Activated T-cell treated with anti-CD3 and anti-CD28 coated beads for 24 hours (primary cell): ENCODE measurements at regions not wholly inside any gene's neighbourhood (a gene's known extent, or its start where the extent isn't known, plus 50 kb on each side); places are given as distances from the start of the nearest gene placed in this dataset.

Source experiments
- DNase-seq: peaks from one replicate; pipeline ENCODE4 v3.0.0-alpha.2; 2020; ENCODE audit warnings: low read depth

DNA sequence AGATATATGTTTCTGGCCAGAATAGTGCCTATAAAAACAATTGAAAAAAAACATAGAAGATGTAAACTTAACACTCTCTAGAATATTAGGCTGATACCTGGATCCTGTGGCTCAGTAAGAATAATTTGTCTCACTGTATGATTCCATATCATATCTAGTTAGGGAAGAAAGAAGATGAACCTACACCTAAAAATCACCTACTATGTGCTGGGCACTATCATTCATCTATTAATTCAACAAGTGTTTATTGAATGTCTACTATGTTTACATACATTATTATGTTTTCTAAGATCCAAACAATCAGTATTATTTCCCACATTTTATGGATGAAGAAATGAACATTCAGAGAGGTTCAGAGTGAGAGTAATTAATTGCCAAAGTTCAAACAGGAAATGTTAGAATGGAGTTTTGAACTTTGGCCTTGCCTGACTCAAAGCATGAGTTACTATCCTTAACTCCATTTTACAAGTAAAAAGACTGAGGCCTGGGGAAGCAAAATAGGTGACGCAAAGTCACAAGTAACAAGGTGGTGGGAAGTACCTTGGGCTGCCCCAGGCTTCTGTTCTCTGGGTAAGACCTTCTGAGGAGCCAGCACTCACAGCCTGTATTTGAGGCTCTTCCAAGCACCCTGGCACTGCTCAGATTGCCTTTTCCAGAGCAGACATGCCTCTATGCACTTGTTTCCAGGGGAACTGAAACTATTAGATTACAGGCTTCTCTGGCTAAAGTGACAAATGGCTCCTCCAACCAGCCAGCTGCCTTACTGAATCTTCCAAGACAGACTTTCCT, 111.1 kb upstream of the ACSL4 start:
- DNase-seq = no peak

GRCh38 chrX:109844986-109845385, 111.9 kb upstream of the ACSL4 start:
- DNase-seq = no peak

DNA sequence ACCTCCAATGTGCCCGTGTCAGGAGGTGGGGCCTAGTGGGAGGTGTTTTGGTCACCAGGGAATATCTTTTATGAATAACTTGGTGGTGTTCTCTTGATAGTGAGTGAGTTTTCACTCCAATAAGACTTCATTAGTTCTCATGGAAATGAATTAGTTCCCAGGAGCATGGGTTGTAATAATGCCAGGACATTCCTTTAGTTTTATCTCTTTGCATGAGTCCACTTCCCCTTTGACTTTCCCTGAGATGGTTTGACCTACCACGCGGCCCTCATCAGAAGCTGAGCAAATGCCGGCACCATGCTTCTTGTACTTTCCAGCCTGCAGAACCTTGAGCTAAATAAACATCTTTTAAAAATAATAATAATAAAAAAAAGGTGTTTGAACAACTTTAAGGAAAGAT, 112.9 kb upstream of the ACSL4 start:
- no peak for DNase-seq

- DNase-seq = no peak
Measured at GRCh38 chrX:109847257-109848187, 114.5 kb upstream of the ACSL4 start.

- DNase-seq = no peak
Measured at GRCh38 chrX:109848461-109849050, 115.5 kb upstream of the ACSL4 start.

DNA sequence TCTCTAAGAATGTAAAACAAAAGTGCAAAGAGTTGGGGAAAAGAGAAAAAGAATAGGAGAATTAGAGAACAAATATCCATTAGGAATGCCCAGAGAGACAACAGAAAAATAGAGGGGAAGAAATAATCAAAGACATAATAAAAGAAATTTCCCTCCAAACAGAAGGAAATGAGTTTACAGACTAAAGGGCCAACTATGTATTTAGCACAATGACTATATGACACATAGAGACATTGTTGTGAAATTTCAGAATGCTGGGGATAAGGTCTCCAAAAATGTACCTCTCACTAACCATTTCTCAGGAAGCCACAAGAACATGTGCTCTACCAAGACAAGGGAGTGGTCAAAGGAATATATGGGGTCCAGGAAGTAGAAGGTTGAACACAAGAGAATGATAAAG, 121.0 kb upstream of the ACSL4 start:
- DNase-seq = no peak

DNA sequence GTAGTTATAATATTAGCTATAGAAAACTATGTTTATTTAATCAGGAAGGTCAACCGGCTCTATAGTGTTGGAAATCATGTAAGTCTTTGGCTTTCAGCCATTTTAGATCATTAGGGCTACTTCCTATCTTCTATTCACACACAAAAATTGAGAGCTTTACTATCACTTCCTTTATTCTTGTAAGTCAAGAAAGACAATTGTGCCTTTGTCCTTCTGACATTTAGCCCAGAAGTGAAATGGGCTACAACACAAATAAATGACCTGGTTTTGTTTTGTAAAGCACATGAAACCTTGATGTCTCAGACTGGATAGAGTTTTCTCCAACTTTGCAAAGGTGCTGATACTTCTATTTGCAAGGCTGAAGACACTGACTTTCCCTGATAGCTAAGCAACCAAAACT, 122.4 kb upstream of the ACSL4 start:
- no peak for DNase-seq

GRCh38 chrX:109856974-109857373, 123.9 kb upstream of the ACSL4 start:
- DNase-seq = no peak

DNA sequence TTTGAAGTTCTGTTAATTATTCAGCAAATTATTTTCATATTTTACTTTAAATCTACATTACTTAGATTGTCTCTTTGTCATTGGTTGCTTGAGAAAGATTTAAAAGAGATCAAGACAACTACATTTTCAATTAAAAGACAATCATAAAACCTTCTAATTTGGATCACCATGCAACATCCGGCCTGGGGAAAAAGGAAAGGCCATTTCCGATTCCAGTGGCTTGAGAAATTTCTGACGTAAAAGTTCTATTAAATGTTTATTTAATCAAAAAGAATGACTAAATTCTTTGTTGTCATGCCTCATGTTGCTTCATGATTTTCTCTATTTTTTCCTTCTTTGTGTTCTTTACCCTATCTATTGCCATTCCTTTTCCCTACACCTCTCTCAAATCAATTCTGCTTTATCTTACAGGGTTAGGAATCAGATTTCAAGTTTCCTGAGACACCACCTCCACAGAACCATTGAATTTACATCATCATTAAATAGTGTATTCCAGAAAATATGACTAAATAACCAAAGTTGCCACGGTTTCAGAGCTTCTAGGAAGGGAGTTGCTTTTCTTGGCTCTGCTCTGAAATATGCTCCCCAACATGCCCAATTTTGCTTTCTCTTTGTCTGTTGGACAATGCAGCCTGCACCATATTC, 124.6 kb upstream of the ACSL4 start:
- no peak for DNase-seq

- no peak for DNase-seq
Measured at GRCh38 chrX:109858602-109859341, 125.7 kb upstream of the ACSL4 start.

DNA sequence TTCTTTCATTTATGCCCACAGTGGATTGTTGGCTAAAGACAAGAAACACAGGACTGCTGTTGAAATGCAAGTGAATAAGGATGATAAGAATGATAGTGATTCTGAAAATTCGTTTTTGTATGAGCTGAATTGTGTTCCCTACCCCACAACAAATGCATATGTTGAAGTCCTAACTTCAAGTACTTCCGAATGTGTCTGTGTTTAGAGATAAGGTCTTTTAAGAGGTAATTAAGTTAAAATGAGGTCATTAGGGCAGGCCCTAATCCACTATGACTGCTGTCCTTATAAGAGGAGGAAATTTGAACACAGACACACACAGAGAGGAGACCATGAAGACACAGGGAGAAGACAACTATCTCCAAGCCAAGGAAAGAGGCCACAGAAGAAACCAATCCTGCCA, 126.6 kb upstream of the ACSL4 start:
- no peak for DNase-seq

DNA sequence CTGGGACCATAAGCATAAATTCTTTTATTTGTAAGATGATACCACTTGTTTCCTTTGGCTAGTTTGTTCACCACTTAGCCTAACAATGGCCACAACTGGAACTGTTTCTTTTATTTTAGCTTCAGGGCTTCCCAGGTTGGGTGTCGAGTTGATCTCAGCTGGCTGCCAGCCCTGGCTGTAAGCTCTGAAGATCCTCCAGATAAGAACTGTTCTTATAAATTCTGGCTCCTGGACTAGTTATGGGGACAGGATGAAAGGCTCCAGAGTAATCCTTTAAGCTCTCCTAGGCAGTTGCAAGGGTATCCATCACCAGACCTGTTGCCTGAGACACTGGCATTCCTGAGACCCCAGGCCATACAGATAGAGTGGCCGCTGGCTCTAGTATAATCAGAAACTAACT, 129.4 kb upstream of the ACSL4 start:
- DNase-seq = no peak

DNA sequence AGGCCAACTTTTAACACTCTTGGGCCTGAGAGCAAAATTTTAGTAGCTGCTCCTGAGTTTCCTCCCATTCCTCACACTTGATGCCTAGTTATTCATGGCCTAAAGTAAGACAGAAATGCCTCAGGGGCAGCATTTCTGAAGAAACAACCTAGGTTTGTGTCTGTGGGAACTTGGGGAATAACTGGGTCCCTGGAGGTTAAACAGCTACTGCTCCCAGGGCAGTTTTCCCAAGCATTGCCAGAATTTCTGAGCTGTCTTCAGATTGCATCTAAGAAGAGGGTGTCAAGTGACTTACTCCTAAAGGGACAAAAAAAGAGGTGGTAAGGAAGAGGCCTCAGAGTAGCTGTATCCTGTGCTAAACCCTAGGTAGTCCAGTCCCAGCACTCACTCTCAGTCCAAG, 130.8 kb upstream of the ACSL4 start:
- no peak for DNase-seq

- DNase-seq = no peak
Measured at GRCh38 chrX:109871121-109871888, 131.6 kb upstream of the TMEM164 start.

- DNase-seq = no peak
Measured at GRCh38 chrX:109872021-109872732, 130.7 kb upstream of the TMEM164 start.

DNA sequence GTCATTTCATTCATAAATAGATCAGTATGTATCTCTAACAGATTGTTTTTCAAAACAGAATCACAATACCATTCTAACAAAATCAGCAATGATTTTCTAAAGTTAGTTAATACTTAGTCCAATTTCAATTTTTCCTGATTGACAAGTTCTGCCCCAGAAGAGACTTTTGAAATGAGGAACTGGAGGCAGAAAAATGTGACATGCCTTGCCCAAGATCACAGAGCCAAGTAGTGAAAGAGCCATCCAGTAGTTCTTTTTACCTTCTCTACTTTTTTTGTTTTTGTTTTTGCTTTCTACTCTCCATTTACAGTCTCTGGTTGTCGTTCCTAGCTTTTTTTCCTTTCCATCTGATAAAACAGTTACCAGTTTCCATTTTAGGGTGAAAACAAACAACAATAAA, 129.3 kb upstream of the TMEM164 start:
- no peak for DNase-seq

DNA sequence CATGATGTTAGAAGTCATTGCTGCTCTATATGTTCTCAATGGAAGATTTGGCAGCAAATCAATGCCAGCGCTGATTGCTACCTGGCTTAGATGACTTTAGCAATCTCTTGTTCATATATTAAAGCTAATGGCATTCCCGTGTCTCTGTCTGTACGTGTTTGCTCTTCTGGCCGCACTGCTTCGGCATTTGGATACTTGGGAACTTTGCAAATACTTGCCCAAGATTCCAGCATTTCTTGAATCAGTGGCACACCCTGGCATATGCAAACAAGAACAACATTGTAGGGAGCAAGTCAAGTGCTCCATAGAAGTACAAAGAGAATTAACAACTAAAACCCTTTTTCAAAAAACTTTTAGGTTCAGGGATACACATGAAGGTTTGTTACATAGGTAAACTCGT, 128.9 kb upstream of the TMEM164 start:
- no peak for DNase-seq

- DNase-seq = no peak
Measured at GRCh38 chrX:109874548-109874947, 128.4 kb upstream of the TMEM164 start.

- DNase-seq = no peak
Measured at GRCh38 chrX:109875831-109876230, 127.1 kb upstream of the TMEM164 start.

DNA sequence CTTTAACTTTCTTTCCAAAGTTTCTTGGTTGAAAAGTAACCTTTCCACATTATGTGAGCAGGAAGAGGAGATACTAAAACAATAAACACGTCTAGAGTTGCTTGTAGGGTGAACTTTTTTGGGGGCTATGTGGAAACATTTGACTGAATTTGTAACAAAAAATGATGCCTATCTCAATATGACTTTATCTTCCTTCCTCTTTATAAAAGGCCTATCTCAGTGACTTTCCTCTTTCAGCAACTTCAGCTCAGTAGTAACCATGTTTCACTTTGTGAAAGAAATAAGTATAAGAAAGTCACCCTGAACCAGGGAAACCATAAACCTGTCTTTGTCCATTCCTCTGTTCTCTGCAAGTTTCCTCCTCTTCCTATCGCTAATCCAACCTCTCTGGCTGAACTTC, 124.7 kb upstream of the TMEM164 start:
- no peak for DNase-seq
